ENCODE measurements at regions not wholly inside any gene's neighbourhood (a gene's known extent, or its start where the extent isn't known, plus 50 kb on each side); places are given as distances from the start of the nearest gene placed in this dataset.

DNA sequence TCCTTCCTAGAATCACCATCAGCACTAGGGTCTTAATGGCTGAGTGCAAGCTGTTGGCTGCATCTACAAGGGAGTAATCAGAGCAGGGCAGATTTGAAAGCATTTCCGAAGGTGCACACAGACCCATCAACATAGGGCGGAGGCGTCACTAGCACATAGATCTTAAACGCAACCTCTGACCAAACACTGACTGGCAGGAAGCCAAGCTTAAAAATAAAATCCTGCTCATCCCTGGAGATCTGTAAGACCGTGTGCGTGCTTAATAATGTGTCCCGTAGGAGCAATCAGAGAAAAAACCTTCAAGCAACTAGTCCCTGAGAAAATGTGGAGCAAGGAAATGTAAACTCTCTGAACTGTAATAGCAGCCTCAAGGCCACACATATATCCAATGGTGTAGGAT is 470.5 kb downstream of the ETS1 start:
- Histone ChIP-seq H3K27me3 (ENCODE audit: control insufficient read depth in 5 of 5, insufficient read depth in 4 of 5, low read length in 5 of 5) (no peaks in the 10 kb centered on the region), H3K4me1 (ENCODE audit: control insufficient read depth in 5 of 5, insufficient read depth in 5 of 5, low read length in 5 of 5) (peaks cover 0 to 14% (median 7%) of the 10 kb centered on the region in 5 donors), H3K9ac (ENCODE audit: low read length in 5 of 5) (no peak overlapping the region), H3K9me3 (ENCODE audit: control insufficient read depth in 5 of 5, low read length in 5 of 5) (no peaks in the 10 kb centered on the region), H3K36me3 (ENCODE audit: control insufficient read depth in 5 of 5, insufficient read depth in 5 of 5, low read length in 5 of 5) (no peaks in the 10 kb centered on the region), H3K27ac (ENCODE audit: low read depth, low read length) (no peak overlapping the region), H3K4me3 (ENCODE audit: low read depth in 1 of 5, low read length in 5 of 5) (peak overlapping the region in 3 of 5 donors; percentile 1 to 36 (median 17))

DNA sequence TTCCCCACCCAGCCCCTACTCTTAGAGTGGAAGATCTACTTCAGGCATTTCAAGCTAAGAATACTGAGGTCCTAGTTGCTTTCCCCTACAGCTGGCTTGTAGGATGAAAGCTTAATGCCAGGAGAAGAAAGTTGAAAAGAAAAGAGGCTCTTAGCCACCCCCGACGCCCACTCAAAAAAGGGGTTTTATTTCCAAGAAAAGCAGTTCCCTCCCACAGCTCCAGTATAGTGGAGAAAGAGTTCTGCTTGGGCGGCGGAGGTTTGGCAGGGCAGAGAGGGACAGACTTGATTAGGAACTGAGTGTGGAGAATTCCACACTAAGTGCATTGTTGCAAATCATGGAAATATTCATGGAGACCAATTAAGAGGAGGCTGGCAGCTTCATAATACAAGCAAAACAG is 470.9 kb downstream of the ETS1 start:
- Histone ChIP-seq H3K9ac (ENCODE audit: low read length in 5 of 5) (no peak overlapping the region), H3K4me3 (ENCODE audit: low read depth in 1 of 5, low read length in 5 of 5) (peak overlapping the region in 3 of 5 donors; percentile 1 to 36 (median 17)), H3K27ac (ENCODE audit: low read depth, low read length) (no peak overlapping the region), H3K27me3 (ENCODE audit: control insufficient read depth in 5 of 5, insufficient read depth in 4 of 5, low read length in 5 of 5) (no peaks in the 10 kb centered on the region), H3K9me3 (ENCODE audit: control insufficient read depth in 5 of 5, low read length in 5 of 5) (no peaks in the 10 kb centered on the region), H3K4me1 (ENCODE audit: control insufficient read depth in 5 of 5, insufficient read depth in 5 of 5, low read length in 5 of 5) (peaks cover 0 to 14% (median 7%) of the 10 kb centered on the region in 5 donors), H3K36me3 (ENCODE audit: control insufficient read depth in 5 of 5, insufficient read depth in 5 of 5, low read length in 5 of 5) (no peaks in the 10 kb centered on the region)

DNA sequence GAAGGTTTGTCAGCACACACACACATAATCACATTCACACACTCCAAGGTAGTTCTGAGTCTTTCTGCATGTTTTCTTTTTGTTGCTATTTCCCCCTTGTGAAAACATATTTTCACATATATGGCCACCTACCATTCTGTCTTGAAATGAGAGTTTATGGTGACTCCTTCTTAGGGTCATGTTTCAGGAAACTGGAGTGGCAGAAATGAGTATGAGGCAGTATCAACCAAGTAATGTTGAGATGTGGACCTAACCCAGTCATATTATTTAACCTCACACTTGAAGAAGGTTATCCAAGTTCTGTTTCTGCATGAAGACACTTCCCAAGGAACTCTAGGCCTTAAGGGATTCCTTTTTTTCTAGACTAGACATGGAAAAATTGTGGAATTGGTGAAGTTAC is 481.4 kb downstream of the ETS1 start:
- no peak overlapping the region for H3K27ac ChIP-seq (ENCODE audit: low read depth, low read length)
- no peak overlapping the region for H3K4me3 ChIP-seq (ENCODE audit: low read depth in 1 of 5, low read length in 5 of 5)
- no peaks in the 10 kb centered on the region for H3K9me3 ChIP-seq (ENCODE audit: control insufficient read depth in 5 of 5, low read length in 5 of 5)
- no peaks in the 10 kb centered on the region for H3K27me3 ChIP-seq (ENCODE audit: control insufficient read depth in 5 of 5, insufficient read depth in 4 of 5, low read length in 5 of 5)
- H3K4me1 ChIP-seq (ENCODE audit: control insufficient read depth in 5 of 5, insufficient read depth in 5 of 5, low read length in 5 of 5): no peaks in the 10 kb centered on the region
- no peak overlapping the region for H3K9ac ChIP-seq (ENCODE audit: low read length in 5 of 5)
- H3K36me3 ChIP-seq (ENCODE audit: control insufficient read depth in 5 of 5, insufficient read depth in 5 of 5, low read length in 5 of 5): no peaks in the 10 kb centered on the region

DNA sequence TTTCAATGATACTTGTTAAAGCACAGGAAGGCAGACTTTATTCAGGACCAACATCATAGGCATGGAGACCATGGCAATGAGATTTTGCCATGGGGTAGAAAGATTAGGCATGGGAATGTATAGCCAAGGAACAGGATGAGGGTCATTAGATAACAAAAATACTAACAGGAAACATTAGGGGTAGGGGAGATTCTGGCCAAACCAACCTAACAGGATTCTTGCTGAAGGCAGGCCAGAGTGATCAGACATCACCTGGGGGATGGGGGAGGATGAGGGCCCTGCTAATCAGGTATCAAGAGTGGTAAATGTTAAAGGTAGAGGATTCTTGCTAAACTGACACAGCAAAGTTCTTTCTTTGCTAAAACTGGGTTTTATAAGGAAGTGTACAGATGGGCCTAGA is 481.8 kb downstream of the ETS1 start:
- Histone ChIP-seq H3K4me3 (ENCODE audit: low read depth in 1 of 5, low read length in 5 of 5) (no peak overlapping the region), H3K4me1 (ENCODE audit: control insufficient read depth in 5 of 5, insufficient read depth in 5 of 5, low read length in 5 of 5) (no peaks in the 10 kb centered on the region), H3K36me3 (ENCODE audit: control insufficient read depth in 5 of 5, insufficient read depth in 5 of 5, low read length in 5 of 5) (no peaks in the 10 kb centered on the region), H3K9ac (ENCODE audit: low read length in 5 of 5) (no peak overlapping the region), H3K27ac (ENCODE audit: low read depth, low read length) (no peak overlapping the region), H3K9me3 (ENCODE audit: control insufficient read depth in 5 of 5, low read length in 5 of 5) (no peaks in the 10 kb centered on the region), H3K27me3 (ENCODE audit: control insufficient read depth in 5 of 5, insufficient read depth in 4 of 5, low read length in 5 of 5) (no peaks in the 10 kb centered on the region)

DNA sequence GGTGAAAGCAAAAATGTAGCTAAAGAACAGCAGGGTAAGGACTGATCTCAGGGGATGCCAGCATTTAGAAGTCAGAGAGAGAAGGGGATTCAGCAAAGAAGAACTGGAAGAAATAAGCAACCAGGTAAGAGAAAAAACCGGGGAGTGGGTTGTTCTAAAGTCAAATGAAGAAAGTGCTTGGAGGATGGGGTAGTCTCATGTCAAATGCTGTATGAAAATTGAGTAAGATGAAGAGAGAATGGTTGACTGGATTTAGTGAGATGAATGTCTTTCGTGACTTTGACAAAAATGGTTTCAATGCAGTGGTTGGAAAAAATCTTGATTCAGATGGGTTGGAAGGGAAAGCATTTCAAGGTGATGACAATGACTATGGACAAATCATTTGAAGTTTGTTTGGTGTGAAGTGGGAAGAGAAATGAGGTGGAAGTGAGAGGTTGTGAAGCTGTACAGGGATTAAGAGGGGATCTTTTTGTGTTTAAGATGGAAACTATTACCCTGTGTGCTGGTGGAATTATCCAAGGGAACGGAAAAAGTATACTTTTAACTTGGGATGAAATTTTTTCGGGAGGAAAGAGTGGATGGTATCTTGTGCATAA is 484.0 kb downstream of the ETS1 start:
- Histone ChIP-seq H3K27ac (ENCODE audit: low read depth, low read length) (no peak overlapping the region), H3K9ac (ENCODE audit: low read length in 5 of 5) (no peak overlapping the region), H3K36me3 (ENCODE audit: control insufficient read depth in 5 of 5, insufficient read depth in 5 of 5, low read length in 5 of 5) (no peaks in the 10 kb centered on the region), H3K4me1 (ENCODE audit: control insufficient read depth in 5 of 5, insufficient read depth in 5 of 5, low read length in 5 of 5) (no peaks in the 10 kb centered on the region), H3K27me3 (ENCODE audit: control insufficient read depth in 5 of 5, insufficient read depth in 4 of 5, low read length in 5 of 5) (no peaks in the 10 kb centered on the region), H3K9me3 (ENCODE audit: control insufficient read depth in 5 of 5, low read length in 5 of 5) (no peaks in the 10 kb centered on the region), H3K4me3 (ENCODE audit: low read depth in 1 of 5, low read length in 5 of 5) (no peak overlapping the region)

DNA sequence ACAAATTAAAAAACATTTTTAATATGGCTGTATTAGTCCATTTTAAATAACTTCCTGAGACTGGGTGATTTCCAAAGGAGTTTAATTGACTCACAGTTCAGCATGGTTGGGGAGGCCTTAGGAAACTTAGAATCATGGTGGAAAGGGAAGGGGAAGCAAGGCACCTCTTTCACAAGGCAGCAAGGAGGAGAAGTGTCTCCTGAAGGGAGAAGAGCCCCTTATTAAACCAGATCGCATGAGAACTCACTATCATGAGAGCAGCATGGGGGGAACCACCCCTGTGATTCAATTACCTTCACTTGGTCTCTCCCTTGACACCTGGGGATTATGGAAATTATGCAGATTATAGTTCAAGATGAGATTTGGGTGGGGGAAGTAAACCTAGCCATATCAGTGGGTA is 488.6 kb downstream of the ETS1 start:
- Histone ChIP-seq H3K4me3 (ENCODE audit: low read depth in 1 of 5, low read length in 5 of 5) (no peak overlapping the region), H3K27me3 (ENCODE audit: control insufficient read depth in 5 of 5, insufficient read depth in 4 of 5, low read length in 5 of 5) (no peaks in the 10 kb centered on the region), H3K9me3 (ENCODE audit: control insufficient read depth in 5 of 5, low read length in 5 of 5) (no peaks in the 10 kb centered on the region), H3K4me1 (ENCODE audit: control insufficient read depth in 5 of 5, insufficient read depth in 5 of 5, low read length in 5 of 5) (no peaks in the 10 kb centered on the region), H3K27ac (ENCODE audit: low read depth, low read length) (no peak overlapping the region), H3K9ac (ENCODE audit: low read length in 5 of 5) (no peak overlapping the region), H3K36me3 (ENCODE audit: control insufficient read depth in 5 of 5, insufficient read depth in 5 of 5, low read length in 5 of 5) (no peaks in the 10 kb centered on the region)

DNA sequence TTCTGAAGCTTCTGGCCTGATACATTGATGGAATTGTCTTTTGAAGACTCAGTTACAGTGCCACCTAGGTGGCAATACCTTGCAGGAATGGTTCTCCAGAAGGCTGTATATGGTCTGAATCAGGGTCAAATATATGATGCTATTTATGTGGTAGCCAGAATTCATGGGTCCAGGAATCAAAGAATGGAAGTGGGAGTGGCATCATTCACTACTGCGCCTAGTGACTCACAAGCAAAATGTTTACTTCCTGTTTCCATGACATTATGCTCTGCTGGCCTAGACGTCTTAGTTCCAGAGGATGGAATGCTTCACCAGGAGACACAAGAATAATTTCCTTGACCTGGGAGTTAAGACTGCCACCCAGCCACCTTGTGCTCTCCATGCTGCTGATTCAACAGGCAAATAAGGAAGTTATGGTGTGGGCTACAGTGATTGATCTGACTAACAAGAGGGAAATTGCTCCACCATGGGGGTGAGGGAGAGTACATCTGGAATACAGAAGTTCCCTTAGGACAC is 491.8 kb downstream of the ETS1 start:
- Histone ChIP-seq H3K27me3 (ENCODE audit: control insufficient read depth in 5 of 5, insufficient read depth in 4 of 5, low read length in 5 of 5) (no peaks in the 10 kb centered on the region), H3K9me3 (ENCODE audit: control insufficient read depth in 5 of 5, low read length in 5 of 5) (no peaks in the 10 kb centered on the region), H3K9ac (ENCODE audit: low read length in 5 of 5) (no peak overlapping the region), H3K4me1 (ENCODE audit: control insufficient read depth in 5 of 5, insufficient read depth in 5 of 5, low read length in 5 of 5) (no peaks in the 10 kb centered on the region), H3K27ac (ENCODE audit: low read depth, low read length) (no peak overlapping the region), H3K4me3 (ENCODE audit: low read depth in 1 of 5, low read length in 5 of 5) (no peak overlapping the region), H3K36me3 (ENCODE audit: control insufficient read depth in 5 of 5, insufficient read depth in 5 of 5, low read length in 5 of 5) (no peaks in the 10 kb centered on the region)

DNA sequence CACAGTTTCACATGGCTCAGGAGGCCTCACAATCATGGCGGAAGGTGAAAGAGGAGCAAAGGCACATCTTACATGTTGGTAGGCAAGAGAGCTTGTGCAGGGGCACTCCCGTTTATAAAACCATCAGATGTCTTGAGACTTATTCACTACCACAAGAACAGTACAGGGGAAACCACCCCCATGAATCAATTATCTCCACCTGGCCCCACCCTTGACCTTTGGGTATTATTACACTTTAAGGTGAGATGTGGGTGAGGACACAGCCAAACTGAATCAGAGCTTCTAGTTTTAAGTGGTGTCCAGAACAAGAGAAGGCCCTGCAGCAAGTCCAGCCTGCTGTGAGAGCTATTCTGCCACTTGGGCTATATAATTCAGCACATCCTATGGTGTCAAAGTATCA is 493.7 kb downstream of the ETS1 start:
- no peaks in the 10 kb centered on the region for H3K36me3 ChIP-seq (ENCODE audit: control insufficient read depth in 5 of 5, insufficient read depth in 5 of 5, low read length in 5 of 5)
- no peak overlapping the region for H3K9ac ChIP-seq (ENCODE audit: low read length in 5 of 5)
- no peak overlapping the region for H3K27ac ChIP-seq (ENCODE audit: low read depth, low read length)
- peaks cover 0 to 9% (median 8%) of the 10 kb centered on the region in 5 donors for H3K9me3 ChIP-seq (ENCODE audit: control insufficient read depth in 5 of 5, low read length in 5 of 5)
- H3K4me1 ChIP-seq (ENCODE audit: control insufficient read depth in 5 of 5, insufficient read depth in 5 of 5, low read length in 5 of 5): no peaks in the 10 kb centered on the region
- H3K4me3 ChIP-seq (ENCODE audit: low read depth in 1 of 5, low read length in 5 of 5): no peak overlapping the region
- H3K27me3 ChIP-seq (ENCODE audit: control insufficient read depth in 5 of 5, insufficient read depth in 4 of 5, low read length in 5 of 5): no peaks in the 10 kb centered on the region

DNA sequence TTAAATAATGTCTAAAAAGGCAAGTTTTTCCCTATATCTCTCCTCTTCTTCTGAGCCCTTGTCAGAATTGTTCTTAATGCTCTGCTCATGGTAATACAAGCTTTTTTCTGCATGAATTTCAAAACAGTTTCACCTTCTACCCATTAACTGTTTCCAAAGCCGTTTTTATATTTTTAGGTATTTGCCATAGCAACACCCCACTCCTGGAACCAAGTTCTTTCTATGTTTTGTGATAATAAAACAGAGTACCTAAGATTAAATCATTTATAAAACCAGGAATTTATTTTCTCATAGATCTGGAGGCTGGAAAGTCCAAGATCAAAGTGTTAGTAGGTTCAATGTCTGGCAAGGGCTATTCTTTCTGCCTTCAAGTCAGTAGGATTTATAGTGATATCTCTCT is 497.4 kb downstream of the ETS1 start:
- Histone ChIP-seq H3K27ac (ENCODE audit: low read depth, low read length) (no peak overlapping the region), H3K27me3 (ENCODE audit: control insufficient read depth in 5 of 5, insufficient read depth in 4 of 5, low read length in 5 of 5) (no peaks in the 10 kb centered on the region), H3K4me1 (ENCODE audit: control insufficient read depth in 5 of 5, insufficient read depth in 5 of 5, low read length in 5 of 5) (peaks cover 0 to 2% (median 0%) of the 10 kb centered on the region in 5 donors)

DNA sequence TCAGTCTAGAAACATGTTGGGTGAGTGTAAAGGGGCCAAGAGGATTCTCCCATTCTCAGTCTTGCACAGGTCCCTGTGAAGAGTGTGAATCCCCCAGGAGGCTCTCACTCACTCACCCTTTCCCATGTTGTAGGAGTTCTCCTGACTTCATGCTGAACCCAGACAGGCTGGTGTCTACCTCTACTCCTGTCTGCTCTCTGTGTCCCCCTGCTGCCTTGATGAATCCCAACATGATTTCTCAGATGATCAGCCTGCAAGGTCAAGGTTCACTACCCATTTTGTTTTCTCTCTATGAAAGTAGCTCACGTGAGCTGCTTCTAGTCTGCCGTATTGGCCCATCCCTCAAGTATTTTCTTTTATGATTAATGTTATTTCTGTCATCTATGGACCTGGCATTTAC is 500.6 kb downstream of the ETS1 start:
- H3K4me1 ChIP-seq (ENCODE audit: control insufficient read depth in 5 of 5, insufficient read depth in 5 of 5, low read length in 5 of 5): peaks cover 0 to 2% (median 0%) of the 10 kb centered on the region in 5 donors

More for the DNA sequence above, 497.4 kb downstream of the ETS1 start:
- Histone ChIP-seq H3K9ac (ENCODE audit: low read length in 5 of 5) (no peak overlapping the region), H3K4me3 (ENCODE audit: low read depth in 1 of 5, low read length in 5 of 5) (no peak overlapping the region), H3K36me3 (ENCODE audit: control insufficient read depth in 5 of 5, insufficient read depth in 5 of 5, low read length in 5 of 5) (no peaks in the 10 kb centered on the region), H3K9me3 (ENCODE audit: control insufficient read depth in 5 of 5, low read length in 5 of 5) (peaks cover 0 to 10% (median 9%) of the 10 kb centered on the region in 5 donors)

More for the DNA sequence above, 500.6 kb downstream of the ETS1 start:
- peaks cover 0 to 13% (median 10%) of the 10 kb centered on the region in 5 donors for H3K9me3 ChIP-seq (ENCODE audit: control insufficient read depth in 5 of 5, low read length in 5 of 5)
- no peaks in the 10 kb centered on the region for H3K27me3 ChIP-seq (ENCODE audit: control insufficient read depth in 5 of 5, insufficient read depth in 4 of 5, low read length in 5 of 5)
- H3K9ac ChIP-seq (ENCODE audit: low read length in 5 of 5): no peak overlapping the region
- no peak overlapping the region for H3K4me3 ChIP-seq (ENCODE audit: low read depth in 1 of 5, low read length in 5 of 5)
- H3K27ac ChIP-seq (ENCODE audit: low read depth, low read length): no peak overlapping the region
- no peaks in the 10 kb centered on the region for H3K36me3 ChIP-seq (ENCODE audit: control insufficient read depth in 5 of 5, insufficient read depth in 5 of 5, low read length in 5 of 5)
